ENCODE measurements at regions not wholly inside any gene's neighbourhood (a gene's known extent, or its start where the extent isn't known, plus 50 kb on each side); places are given as distances from the start of the nearest gene placed in this dataset.

GRCh38 chr12:97274386-97274785 lies 188.2 kb upstream of the RMST start:
- DNase-seq, result no peak

- DNase-seq, result peak; percentile 6 to 91 (median 72)
These were observed 187.3 kb upstream of the RMST start for GRCh38 chr12:97275256-97275655.

GRCh38 chr12:97275728-97276590 lies 186.6 kb upstream of the RMST start:
- DNase-seq, result peak in 15 of 56 donors; percentile 2 to 48 (median 22)

- DNase-seq, result no peak
These were observed 185.8 kb upstream of the RMST start for GRCh38 chr12:97276661-97277429.

GRCh38 chr12:97283297-97283696 lies 179.3 kb upstream of the RMST start:
- DNase-seq, result no peak

- no peak for DNase-seq
These were observed 174.1 kb upstream of the RMST start for GRCh38 chr12:97288531-97288930.

- no peak for DNase-seq
These were observed 170.0 kb upstream of the RMST start for GRCh38 chr12:97292588-97292987.

GRCh38 chr12:97293541-97293940 lies 169.1 kb upstream of the RMST start:
- DNase-seq, result no peak

GRCh38 chr12:97299847-97300246 lies 162.8 kb upstream of the RMST start:
- no peak for DNase-seq

GRCh38 chr12:97300431-97300830 lies 162.2 kb upstream of the RMST start:
- DNase-seq, result no peak

- DNase-seq, result no peak
These were observed 161.7 kb upstream of the RMST start for GRCh38 chr12:97300891-97301290.

- DNase-seq, result no peak
These were observed 161.0 kb upstream of the RMST start for GRCh38 chr12:97301576-97301975.

GRCh38 chr12:97305651-97306050 lies 157.0 kb upstream of the RMST start:
- DNase-seq, result no peak

- DNase-seq, result no peak
These were observed 156.5 kb upstream of the RMST start for GRCh38 chr12:97306147-97306546.

GRCh38 chr12:97308576-97309198 lies 153.9 kb upstream of the RMST start:
- no peak for DNase-seq

GRCh38 chr12:97309921-97310320 lies 152.7 kb upstream of the RMST start:
- DNase-seq, result no peak

- DNase-seq, result no peak
These were observed 150.0 kb upstream of the RMST start for GRCh38 chr12:97312570-97313135.

- DNase-seq, result no peak
These were observed 149.0 kb upstream of the RMST start for GRCh38 chr12:97313471-97314190.

- DNase-seq, result no peak
These were observed 146.3 kb upstream of the RMST start for GRCh38 chr12:97316321-97316720.

- no peak for DNase-seq
These were observed 141.0 kb upstream of the RMST start for GRCh38 chr12:97321621-97322020.

- no peak for DNase-seq
These were observed 140.2 kb upstream of the RMST start for GRCh38 chr12:97322388-97322787.
